SH-SY5Y (cell line): ENCODE measurements at regions not wholly inside any gene's neighbourhood (a gene's known extent, or its start where the extent isn't known, plus 50 kb on each side); places are given as distances from the start of the nearest gene placed in this dataset.

ENCODE experiments used
- GATA2 ChIP-seq: IDR thresholded peaks from 2 replicates; pipeline ENCODE4 v1.6.1; 2011; ENCODE audit warnings: mild to moderate bottlenecking, low read depth, low read length
- GATA3 ChIP-seq: IDR thresholded peaks from 2 replicates; pipeline ENCODE4 v1.6.1; 2011; ENCODE audit warnings: low read depth, mild to moderate bottlenecking, low read length, moderate library complexity

GRCh38 chrX:134743091-134743490, 53.9 kb downstream of the PABIR2 start:
- TF ChIP-seq GATA3 (no peak), GATA2 (no peak)
